Body of pancreas (tissue), 4 donors: ENCODE measurements at regions not wholly inside any gene's neighbourhood (a gene's known extent, or its start where the extent isn't known, plus 50 kb on each side); places are given as distances from the start of the nearest gene placed in this dataset.

ENCODE experiments used
- POLR2A ChIP-seq, 3 donors: fragments of 450-650 bp; IDR thresholded peaks; one replicate each; pipeline ENCODE4 v1.6.1; 2016; ENCODE audit warnings: antibody characterized with exemption in 3 of 3, mild to moderate bottlenecking in 2 of 3
- TF ChIP-seq, protein P1 (sequence below), 7 experiments: fragments of 450-650 bp in 4 of 7; fragments of 200-600 bp in 3 of 7; sonication (generic) in 3 of 7; IDR thresholded peaks; one replicate each; pipeline ENCODE4 v1.5.1; 2016 to 2019; ENCODE audit warnings: antibody characterized with exemption in 7 of 7

DNA sequence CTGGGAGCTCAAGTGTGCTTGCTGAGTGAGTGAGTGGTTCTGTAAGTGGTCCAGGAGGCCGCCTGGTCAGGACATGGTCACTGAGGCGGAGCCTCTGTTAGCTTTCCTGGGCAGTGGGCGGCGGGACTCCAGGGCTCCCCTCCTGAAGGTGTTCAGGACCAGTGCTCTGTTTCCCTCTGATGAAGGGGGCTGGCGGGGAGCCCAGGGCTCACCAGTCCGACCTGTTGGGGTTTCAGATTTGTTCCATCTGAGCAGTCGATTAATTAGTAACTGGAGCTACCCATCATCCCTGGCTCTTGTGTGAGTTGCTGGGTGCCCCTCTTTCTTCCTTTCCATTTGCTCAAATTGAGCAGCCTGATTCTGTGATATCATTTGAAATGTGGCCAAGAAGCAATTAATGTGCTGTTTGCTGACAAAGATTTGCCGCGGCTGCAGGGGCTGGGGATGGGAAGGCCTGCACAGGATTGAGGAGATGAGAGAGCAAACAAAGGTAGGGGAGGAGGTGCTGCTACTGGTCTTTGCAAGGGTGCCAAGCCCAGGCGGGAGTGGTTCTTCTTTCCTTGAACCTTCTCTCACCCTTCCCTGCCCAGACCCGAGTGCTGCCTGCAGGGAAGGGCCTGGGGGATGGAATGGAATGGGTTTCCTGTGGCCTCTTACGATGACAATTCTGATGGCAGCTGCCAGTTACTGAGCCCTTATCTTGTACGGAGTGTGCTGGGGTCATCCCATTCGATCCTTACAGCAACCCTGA is 92.8 kb upstream of the PITX1 start:
- TF ChIP-seq, protein P1, sequence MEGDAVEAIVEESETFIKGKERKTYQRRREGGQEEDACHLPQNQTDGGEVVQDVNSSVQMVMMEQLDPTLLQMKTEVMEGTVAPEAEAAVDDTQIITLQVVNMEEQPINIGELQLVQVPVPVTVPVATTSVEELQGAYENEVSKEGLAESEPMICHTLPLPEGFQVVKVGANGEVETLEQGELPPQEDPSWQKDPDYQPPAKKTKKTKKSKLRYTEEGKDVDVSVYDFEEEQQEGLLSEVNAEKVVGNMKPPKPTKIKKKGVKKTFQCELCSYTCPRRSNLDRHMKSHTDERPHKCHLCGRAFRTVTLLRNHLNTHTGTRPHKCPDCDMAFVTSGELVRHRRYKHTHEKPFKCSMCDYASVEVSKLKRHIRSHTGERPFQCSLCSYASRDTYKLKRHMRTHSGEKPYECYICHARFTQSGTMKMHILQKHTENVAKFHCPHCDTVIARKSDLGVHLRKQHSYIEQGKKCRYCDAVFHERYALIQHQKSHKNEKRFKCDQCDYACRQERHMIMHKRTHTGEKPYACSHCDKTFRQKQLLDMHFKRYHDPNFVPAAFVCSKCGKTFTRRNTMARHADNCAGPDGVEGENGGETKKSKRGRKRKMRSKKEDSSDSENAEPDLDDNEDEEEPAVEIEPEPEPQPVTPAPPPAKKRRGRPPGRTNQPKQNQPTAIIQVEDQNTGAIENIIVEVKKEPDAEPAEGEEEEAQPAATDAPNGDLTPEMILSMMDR (IDR thresholded peaks at IDR 0.05): no peak
- TF ChIP-seq POLR2A (IDR thresholded peaks at IDR 0.05): no peak
